Activated CD8-positive, alpha-beta T cell treated with anti-CD3 and anti-CD28 coated beads for 36 hours (primary cell): ENCODE measurements at regions not wholly inside any gene's neighbourhood (a gene's known extent, or its start where the extent isn't known, plus 50 kb on each side); places are given as distances from the start of the nearest gene placed in this dataset. TPM values are rescaled to one million over a fixed set of nuclear protein-coding genes. Genes with fewer than 3 reads are reported as not detected.
"Not testable (repeated sequence)": the region's sequence is repeated elsewhere in the genome, so short reads cannot be mapped to it uniquely, and the experiment has no call there.

Source experiments
- ATAC-seq: fragments of 200-7000 bp; cut with Tn5 transposase; one replicate; pipeline ENCODE4 v1.10.0; 2021; ENCODE audit warnings: mild to moderate bottlenecking, moderate library complexity
- CTCF ChIA-PET: fragments of 350-600 bp; sonication (Branson Sonifier 250); formaldehyde crosslinking; loops from one replicate; lab custom pipeline; 2021; ENCODE audit warnings: antibody characterized with exemption; lab: Charles Lee
- POLR2A ChIA-PET: fragments of 350-600 bp; sonication (Branson Sonifier 250); formaldehyde crosslinking; loops from one replicate; lab custom pipeline; 2021; ENCODE audit warnings: antibody characterized with exemption; lab: Charles Lee
- DNase-seq: peaks from one replicate; pipeline ENCODE4 v3.0.0-alpha.2; 2020
- H3K27ac Mint-ChIP-seq: one replicate; pipeline ENCODE4 v1.8.0; 2021; ENCODE audit warnings: mild to moderate bottlenecking, mixed read lengths
- H3K27me3 Mint-ChIP-seq: one replicate; pipeline ENCODE4 v1.8.0; 2021; ENCODE audit warnings: mixed read lengths
- H3K36me3 Mint-ChIP-seq: one replicate; pipeline ENCODE4 v1.8.0; 2021; ENCODE audit warnings: low read depth, mixed read lengths
- H3K4me1 Mint-ChIP-seq: one replicate; pipeline ENCODE4 v1.8.0; 2021; ENCODE audit warnings: low read depth, mixed read lengths
- H3K4me3 Mint-ChIP-seq: one replicate; pipeline ENCODE4 v1.8.0; 2021; ENCODE audit warnings: mild to moderate bottlenecking, moderate library complexity, mixed read lengths
- H3K9me3 Mint-ChIP-seq: one replicate; pipeline ENCODE4 v1.8.0; 2021; ENCODE audit warnings: mixed read lengths
- intact Hi-C: fragments of 100-400 bp; cut with micrococcal nuclease; formaldehyde crosslinking; loops from one replicate; pipeline ENCODE4 v1.10.0; 2022
- microRNA-seq: library from miRNA; unstranded; fragments of <30 nt; microRNA quantifications from one replicate; pipeline ENCODE4 v1.2.0, GENCODE V29; 2022; ENCODE audit warnings: borderline microRNAs expressed, borderline replicate concordance
- TF ChIP-seq, protein P1 (sequence below): fragments of 200-600 bp; IDR thresholded peaks from one replicate; pipeline ENCODE4 v1.8.0; 2022; ENCODE audit warnings: antibody characterized with exemption, mild to moderate bottlenecking

DNA sequence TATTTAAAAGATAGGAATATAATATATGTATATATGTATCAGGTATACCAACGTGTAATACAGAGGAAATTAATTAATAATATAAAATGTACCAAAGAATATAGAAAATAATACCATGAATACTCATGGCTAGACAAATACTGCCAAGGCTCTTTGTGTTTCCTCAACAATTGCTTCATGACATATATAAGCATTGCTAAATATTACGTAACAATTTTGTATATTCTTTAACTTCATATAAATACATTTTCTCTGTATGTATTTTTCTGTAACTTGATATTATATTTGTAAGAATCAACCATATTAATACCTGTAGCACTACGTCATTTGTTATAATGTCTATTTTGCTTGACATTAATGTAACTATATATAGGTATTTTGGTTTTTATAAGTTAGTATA, 104.0 kb downstream of the CEP44 start:
- Mint-ChIP-seq H3K4me3 (no peak overlapping the region), H3K9me3 (no peaks in the 10 kb centered on the region), H3K27ac (no peak overlapping the region), H3K4me1 (no peaks in the 10 kb centered on the region), H3K27me3 (peaks cover 2% of the 10 kb centered on the region), H3K36me3 (no peaks in the 10 kb centered on the region)
- ATAC-seq (no peak), DNase-seq (no peak)
- ChIA-PET CTCF (no interaction called here), POLR2A (no interaction called here)
- intact Hi-C loops: no loop called here
- TF ChIP-seq, protein P1, sequence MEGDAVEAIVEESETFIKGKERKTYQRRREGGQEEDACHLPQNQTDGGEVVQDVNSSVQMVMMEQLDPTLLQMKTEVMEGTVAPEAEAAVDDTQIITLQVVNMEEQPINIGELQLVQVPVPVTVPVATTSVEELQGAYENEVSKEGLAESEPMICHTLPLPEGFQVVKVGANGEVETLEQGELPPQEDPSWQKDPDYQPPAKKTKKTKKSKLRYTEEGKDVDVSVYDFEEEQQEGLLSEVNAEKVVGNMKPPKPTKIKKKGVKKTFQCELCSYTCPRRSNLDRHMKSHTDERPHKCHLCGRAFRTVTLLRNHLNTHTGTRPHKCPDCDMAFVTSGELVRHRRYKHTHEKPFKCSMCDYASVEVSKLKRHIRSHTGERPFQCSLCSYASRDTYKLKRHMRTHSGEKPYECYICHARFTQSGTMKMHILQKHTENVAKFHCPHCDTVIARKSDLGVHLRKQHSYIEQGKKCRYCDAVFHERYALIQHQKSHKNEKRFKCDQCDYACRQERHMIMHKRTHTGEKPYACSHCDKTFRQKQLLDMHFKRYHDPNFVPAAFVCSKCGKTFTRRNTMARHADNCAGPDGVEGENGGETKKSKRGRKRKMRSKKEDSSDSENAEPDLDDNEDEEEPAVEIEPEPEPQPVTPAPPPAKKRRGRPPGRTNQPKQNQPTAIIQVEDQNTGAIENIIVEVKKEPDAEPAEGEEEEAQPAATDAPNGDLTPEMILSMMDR: no peak

DNA sequence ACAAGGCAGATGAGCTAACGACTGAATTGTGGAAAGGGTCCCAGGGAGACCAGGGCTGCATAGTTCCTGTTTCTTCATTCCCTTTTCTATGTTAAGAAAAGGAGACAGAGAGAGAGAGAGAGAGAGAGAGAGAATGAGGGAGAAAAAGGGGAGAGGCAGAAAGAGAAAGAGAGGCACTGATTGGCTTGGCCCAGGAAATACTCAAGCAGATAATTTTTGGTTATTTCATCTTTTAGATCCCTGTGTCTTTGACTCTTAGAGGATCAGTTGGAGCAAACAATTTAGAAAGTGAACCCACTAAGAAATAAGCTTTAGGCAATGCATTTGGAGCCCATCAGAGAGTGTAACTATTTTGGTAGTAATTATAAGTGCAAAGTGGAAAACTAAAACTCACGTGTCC, 103.4 kb downstream of the CEP44 start:
- H3K9me3 Mint-ChIP-seq: no peaks in the 10 kb centered on the region
- no peak overlapping the region for H3K4me3 Mint-ChIP-seq
- ATAC-seq (no peak), DNase-seq (no peak)
- intact Hi-C loops: no loop called here
- TF ChIP-seq, protein P1: no peak
- CTCF ChIA-PET: no interaction called here
- no peaks in the 10 kb centered on the region for H3K36me3 Mint-ChIP-seq
- POLR2A ChIA-PET: no interaction called here
- H3K4me1 Mint-ChIP-seq: no peaks in the 10 kb centered on the region
- no peaks in the 10 kb centered on the region for H3K27me3 Mint-ChIP-seq
- no peak overlapping the region for H3K27ac Mint-ChIP-seq

DNA sequence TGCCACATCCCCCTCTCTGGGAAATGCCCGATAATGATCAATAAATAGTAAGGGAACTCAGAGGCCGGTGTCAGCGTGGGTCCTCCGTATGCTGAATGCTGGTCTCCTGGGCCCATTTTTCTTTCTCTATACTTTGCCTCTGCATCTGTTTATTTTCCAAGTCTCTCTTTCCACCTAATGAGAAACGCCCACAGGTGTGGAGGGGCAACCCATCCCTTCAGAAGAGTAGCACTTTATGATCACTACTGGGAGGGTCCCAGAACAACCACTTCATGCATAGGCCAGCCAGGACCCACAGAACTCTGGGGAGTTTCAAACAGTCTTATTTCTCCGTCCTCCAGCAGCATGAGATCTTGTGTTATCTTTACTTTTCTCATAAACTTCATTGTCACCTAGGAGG, 100.1 kb downstream of the CEP44 start:
- peaks cover 1% of the 10 kb centered on the region for H3K27me3 Mint-ChIP-seq
- intact Hi-C loops: no loop called here
- no peaks in the 10 kb centered on the region for H3K4me1 Mint-ChIP-seq
- H3K36me3 Mint-ChIP-seq: no peaks in the 10 kb centered on the region
- POLR2A ChIA-PET: no interaction called here
- ATAC-seq (no peak), DNase-seq (no peak)
- TF ChIP-seq, protein P1: no peak
- H3K4me3 Mint-ChIP-seq: no peak overlapping the region
- CTCF ChIA-PET: no interaction called here
- no peaks in the 10 kb centered on the region for H3K9me3 Mint-ChIP-seq
- H3K27ac Mint-ChIP-seq: no peak overlapping the region

DNA sequence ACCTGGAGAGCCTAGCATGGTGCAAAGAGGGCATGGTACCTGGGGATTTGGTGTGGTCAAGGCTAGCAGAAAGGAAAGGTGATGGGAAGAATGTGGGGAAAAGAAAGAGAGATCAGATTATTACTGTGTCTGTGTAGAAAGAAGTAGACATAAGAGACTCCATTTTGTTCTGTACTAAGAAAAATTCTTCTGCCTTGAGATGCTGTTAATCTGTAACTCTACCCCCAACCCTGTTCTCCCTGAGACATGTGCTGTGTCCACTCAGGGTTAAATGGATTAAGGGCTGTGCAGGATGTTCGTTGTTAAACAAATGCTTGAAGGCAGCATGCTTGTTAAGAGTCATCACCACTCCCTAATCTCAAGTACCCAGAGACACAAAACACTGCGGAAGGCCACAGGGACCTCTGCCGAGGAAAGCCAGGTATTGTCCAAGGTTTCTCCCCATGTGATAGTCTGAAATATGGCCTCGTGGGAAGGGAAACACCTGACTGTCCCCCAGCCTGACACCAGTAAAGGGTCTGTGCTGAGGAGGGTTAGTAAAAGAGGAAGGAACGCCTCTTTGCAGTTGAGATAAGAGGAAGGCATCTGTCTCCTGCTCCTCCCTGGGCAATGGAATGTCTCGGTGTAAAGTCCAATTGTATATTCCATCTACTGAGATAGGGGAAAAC, 99.4 kb downstream of the CEP44 start:
- H3K4me1 Mint-ChIP-seq, POLR2A ChIA-PET, CTCF ChIA-PET, H3K36me3 Mint-ChIP-seq, H3K4me3 Mint-ChIP-seq, H3K27me3 Mint-ChIP-seq, H3K9me3 Mint-ChIP-seq, H3K27ac Mint-ChIP-seq, ATAC-seq, DNase-seq, intact Hi-C loops: not testable (repeated sequence)

Small RNA genes in the stretch of these regions (microRNA-seq; reads per million reads assigned to microRNA genes)
- gene MIR4276: not detected
